ENCODE measurements at regions not wholly inside any gene's neighbourhood (a gene's known extent, or its start where the extent isn't known, plus 50 kb on each side); places are given as distances from the start of the nearest gene placed in this dataset.

DNA sequence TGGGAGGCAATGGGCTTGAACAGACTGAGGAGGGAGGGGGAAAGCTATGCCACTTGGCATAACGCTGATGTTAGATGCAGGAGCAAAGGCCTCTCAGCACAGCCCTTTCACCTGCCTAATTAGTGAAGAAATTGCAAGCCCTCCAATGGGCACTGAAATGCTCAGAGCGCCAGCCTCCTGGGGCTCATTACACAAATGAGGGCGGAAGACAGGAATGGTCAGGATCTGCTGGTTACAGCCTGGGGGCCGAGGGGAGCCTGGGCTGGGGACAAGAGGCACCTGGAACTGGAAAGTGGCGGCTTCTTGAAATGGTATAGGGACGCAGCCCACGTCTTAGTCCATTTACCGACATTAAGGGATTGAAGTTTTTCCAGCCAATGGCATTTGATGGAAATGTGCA is 50.2 kb upstream of the PLET1 start:
- Histone ChIP-seq H3K36me3 (no peaks in the 10 kb centered on the region), H3K4me1 (peaks cover 0 to 3% of the 10 kb centered on the region in 2 donors), H3K9me3 (no peaks in the 10 kb centered on the region), H3K27me3 (no peaks in the 10 kb centered on the region), H3K27ac (no peak overlapping the region), H3K4me3 (no peak overlapping the region)
- TF ChIP-seq, protein P1, sequence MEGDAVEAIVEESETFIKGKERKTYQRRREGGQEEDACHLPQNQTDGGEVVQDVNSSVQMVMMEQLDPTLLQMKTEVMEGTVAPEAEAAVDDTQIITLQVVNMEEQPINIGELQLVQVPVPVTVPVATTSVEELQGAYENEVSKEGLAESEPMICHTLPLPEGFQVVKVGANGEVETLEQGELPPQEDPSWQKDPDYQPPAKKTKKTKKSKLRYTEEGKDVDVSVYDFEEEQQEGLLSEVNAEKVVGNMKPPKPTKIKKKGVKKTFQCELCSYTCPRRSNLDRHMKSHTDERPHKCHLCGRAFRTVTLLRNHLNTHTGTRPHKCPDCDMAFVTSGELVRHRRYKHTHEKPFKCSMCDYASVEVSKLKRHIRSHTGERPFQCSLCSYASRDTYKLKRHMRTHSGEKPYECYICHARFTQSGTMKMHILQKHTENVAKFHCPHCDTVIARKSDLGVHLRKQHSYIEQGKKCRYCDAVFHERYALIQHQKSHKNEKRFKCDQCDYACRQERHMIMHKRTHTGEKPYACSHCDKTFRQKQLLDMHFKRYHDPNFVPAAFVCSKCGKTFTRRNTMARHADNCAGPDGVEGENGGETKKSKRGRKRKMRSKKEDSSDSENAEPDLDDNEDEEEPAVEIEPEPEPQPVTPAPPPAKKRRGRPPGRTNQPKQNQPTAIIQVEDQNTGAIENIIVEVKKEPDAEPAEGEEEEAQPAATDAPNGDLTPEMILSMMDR (IDR thresholded peaks at IDR 0.05) = no peak
- DNase-seq (ENCODE audit: low spot score) = no peak

DNA sequence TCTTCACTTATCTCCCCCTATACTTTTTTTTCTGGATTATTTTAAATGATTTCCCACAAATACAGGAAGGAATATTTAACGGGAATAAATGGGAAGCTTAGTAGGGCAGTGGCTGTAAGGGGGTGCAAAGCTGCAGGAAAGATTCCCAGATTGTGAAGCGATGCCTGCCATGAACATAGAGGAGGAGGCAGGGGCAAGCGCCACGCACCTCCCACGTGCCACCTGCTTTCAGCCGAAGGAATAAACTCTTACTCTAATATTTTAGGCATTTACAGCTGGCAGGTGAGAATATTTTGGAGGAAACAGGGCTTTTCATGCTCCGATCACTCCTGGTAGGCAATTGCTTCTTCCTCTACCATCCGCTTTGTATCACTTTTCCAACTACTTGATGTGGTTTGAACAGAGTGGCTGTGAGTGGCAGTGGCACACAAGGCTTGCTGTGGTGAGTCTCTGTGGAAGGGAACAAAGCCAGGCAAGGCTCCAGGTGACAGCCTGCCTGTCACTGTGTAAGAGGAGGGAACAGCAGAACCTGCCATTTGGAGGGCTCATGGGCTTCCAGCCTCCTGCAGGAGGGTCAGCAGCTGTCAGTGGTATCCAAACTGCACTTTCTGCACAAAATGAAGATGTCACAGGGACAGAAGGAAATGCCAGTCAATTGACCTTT is 54.5 kb upstream of the PLET1 start:
- Histone ChIP-seq H3K9me3 (no peaks in the 10 kb centered on the region), H3K4me1 (peaks cover 0 to 15% of the 10 kb centered on the region in 2 donors), H3K36me3 (no peaks in the 10 kb centered on the region), H3K27ac (peak overlapping the region in 1 of 2 donors; percentile 16), H3K4me3 (no peak overlapping the region), H3K27me3 (no peaks in the 10 kb centered on the region)
- TF ChIP-seq, protein P1 (IDR thresholded peaks at IDR 0.05) = no peak
- DNase-seq (ENCODE audit: low spot score) = no peak

DNA sequence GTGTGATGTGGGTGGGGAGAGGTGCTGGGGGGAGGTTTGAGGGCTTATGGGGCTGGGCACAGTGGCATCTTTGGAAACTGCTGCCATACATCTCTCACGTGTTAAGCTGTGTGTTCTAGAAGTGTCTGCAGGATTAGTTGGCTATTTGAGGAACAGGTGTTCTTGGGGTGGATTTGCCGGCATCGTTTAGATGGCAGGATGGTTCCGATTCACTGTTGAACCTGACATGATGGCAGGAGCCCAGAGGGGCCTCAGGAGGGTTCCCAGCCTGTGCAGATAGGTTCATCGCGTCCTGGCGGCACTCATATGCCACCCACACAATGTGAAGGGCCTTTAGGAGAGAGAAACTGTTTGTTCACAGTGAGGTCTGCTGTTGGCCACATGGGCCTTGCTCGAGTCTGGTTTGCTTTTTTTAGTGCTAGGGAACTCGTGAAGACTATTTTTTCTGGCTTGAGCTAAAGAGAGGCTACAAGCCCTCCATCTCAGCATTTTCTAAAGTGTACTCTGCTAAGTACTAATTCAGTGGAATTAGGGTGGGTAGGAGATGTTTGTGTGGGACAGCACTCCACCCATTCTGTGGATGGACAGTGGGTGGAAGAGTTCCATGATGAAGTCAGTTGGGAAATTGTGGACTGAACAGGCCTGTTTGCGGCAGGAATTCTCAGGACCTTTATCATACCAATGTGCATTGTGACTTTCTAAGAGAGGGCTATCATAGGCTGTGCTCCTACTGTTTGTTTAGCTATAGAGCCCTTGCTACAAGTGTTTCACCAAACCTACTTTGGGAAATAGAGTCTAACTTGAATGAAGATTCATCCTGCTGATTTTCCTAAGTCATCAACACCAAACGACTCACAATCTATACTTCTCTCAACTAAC is 55.4 kb upstream of the PLET1 start:
- H3K9me3 ChIP-seq = no peaks in the 10 kb centered on the region
- H3K27ac ChIP-seq = peak overlapping the region; percentile 16 to 59
- TF ChIP-seq, protein P1 (IDR thresholded peaks at IDR 0.05) = no peak
- H3K4me1 ChIP-seq = peaks cover 0 to 24% of the 10 kb centered on the region in 2 donors
- DNase-seq (ENCODE audit: low spot score) = no peak
- H3K36me3 ChIP-seq = no peaks in the 10 kb centered on the region
- no peak overlapping the region for H3K4me3 ChIP-seq
- H3K27me3 ChIP-seq = no peaks in the 10 kb centered on the region

DNA sequence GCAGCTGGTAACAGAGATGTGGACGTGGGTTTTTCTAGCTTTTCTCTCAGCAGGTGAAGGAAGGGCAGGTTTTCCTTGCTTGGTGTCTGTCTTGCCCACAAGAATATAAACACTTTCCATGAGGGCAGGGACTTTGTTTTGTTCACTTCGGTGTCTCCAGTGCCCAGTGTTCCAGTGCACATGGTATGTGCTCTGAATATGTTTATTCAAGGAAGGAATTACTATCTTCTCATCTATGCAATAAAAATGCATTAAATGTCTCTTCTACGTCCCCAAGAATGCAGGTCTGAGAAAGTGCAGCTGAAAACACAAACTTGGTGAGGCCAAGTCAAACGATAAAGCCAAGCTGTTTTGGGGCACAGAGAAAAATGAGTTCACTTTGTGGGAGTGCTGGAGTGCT is 56.3 kb upstream of the PLET1 start:
- no peaks in the 10 kb centered on the region for H3K9me3 ChIP-seq
- TF ChIP-seq, protein P1 (IDR thresholded peaks at IDR 0.05) = no peak
- peaks cover 0 to 33% of the 10 kb centered on the region in 2 donors for H3K4me1 ChIP-seq
- no peak for DNase-seq (ENCODE audit: low spot score)
- peak overlapping the region in 1 of 2 donors; percentile 16 for H3K27ac ChIP-seq
- H3K4me3 ChIP-seq = no peak overlapping the region
- H3K36me3 ChIP-seq = no peaks in the 10 kb centered on the region
- no peaks in the 10 kb centered on the region for H3K27me3 ChIP-seq

DNA sequence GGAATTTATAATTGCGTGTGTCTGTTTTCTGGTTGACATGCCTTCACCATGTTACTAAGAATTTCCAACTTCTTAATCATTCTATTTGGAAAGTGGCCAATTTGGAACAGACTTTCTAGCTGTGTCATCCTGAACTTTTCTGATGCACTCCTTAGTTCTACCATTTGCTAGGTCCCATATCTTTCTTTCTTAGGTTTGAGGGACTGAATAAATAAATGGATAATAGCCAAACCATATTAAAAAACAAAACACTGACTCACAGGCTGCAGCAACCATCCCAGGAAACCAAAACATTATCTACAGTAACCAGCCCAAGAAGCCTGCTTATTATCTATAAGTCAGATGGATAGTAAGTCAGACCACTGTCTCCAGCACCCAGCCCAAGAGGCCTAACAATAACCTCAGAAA is 57.5 kb upstream of the PLET1 start:
- TF ChIP-seq, protein P1 (IDR thresholded peaks at IDR 0.05) = no peak
- Histone ChIP-seq H3K4me3 (no peak overlapping the region), H3K27ac (peak overlapping the region; percentile 29 to 62), H3K9me3 (no peaks in the 10 kb centered on the region), H3K27me3 (no peaks in the 10 kb centered on the region), H3K4me1 (peaks cover 0 to 37% of the 10 kb centered on the region in 2 donors), H3K36me3 (no peaks in the 10 kb centered on the region)
- DNase-seq (ENCODE audit: low spot score) = no peak
